Activated T-helper 1 cell treated with anti-CD3 and anti-CD28 coated beads, Interleukin-12 subunit alpha, Interleukin-12 subunit beta, Interleukin-2, Interleukin-4 antibody, amounts not matched to agents 30 ng/mL and 10 ng/mL and 1 ng/mL, durations not matched to agents 14 hours and 24 hours and 36 hours (primary cell): ENCODE measurements at regions not wholly inside any gene's neighbourhood (a gene's known extent, or its start where the extent isn't known, plus 50 kb on each side); places are given as distances from the start of the nearest gene placed in this dataset.

Experiments
- DNase-seq: peaks from one replicate; pipeline ENCODE4 v3.0.0; 2021; ENCODE audit warnings: low spot score
- H3K27ac Mint-ChIP-seq: one replicate; pipeline ENCODE4 v1.8.0; 2021; ENCODE audit warnings: mild to moderate bottlenecking, mixed read lengths
- H3K27me3 Mint-ChIP-seq: one replicate; pipeline ENCODE4 v1.8.0; 2022; ENCODE audit warnings: mild to moderate bottlenecking, moderate library complexity, mixed read lengths; ENCODE audit not compliant: insufficient read depth
- H3K36me3 Mint-ChIP-seq: one replicate; pipeline ENCODE4 v1.8.0; 2021; ENCODE audit warnings: low read depth, mixed read lengths
- H3K4me1 Mint-ChIP-seq: one replicate; pipeline ENCODE4 v1.8.0; 2021; ENCODE audit warnings: low read depth, mixed read lengths
- H3K4me3 Mint-ChIP-seq: one replicate; pipeline ENCODE4 v1.8.0; 2021; ENCODE audit warnings: mild to moderate bottlenecking, moderate library complexity, mixed read lengths
- H3K9me3 Mint-ChIP-seq: one replicate; pipeline ENCODE4 v1.8.0; 2021; ENCODE audit warnings: mixed read lengths
- intact Hi-C: fragments of 100-400 bp; cut with micrococcal nuclease; formaldehyde crosslinking; loops from one replicate; pipeline ENCODE4 v1.15.1; 2024

- no peaks in the 10 kb centered on the region for H3K9me3 Mint-ChIP-seq
Measured at GRCh38 chr12:89817501-89818226, 109.0 kb upstream of the ATP2B1 start.

DNA sequence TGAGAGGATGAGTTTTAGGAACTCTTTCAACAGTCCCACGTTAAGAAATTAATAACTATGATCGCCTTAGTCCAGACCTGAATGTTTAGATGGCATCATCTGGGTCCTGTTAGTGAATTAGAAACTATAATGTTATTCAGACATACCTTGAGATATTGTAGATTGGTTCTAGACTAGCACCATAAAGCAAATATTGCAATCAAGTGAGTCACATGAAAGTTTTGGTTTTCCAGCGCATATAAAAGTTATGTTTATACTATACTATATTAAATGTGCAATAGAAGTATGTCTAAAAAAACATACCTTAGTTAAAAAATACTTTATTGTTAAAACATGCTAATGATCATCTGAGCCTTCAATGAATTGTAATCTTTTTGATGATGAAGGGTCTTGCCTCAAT, 106.6 kb upstream of the ATP2B1 start:
- Mint-ChIP-seq H3K9me3 (no peaks in the 10 kb centered on the region), H3K36me3 (no peaks in the 10 kb centered on the region), H3K27me3 (peaks cover 3% of the 10 kb centered on the region), H3K27ac (no peak overlapping the region), H3K4me3 (no peak overlapping the region), H3K4me1 (no peaks in the 10 kb centered on the region)
- intact Hi-C loops = no loop called here
- DNase-seq = no peak

More at GRCh38 chr12:89817501-89818226, 109.0 kb upstream of the ATP2B1 start:
- Mint-ChIP-seq H3K27ac (no peak overlapping the region), H3K27me3 (peaks cover 3% of the 10 kb centered on the region), H3K4me3 (no peak overlapping the region), H3K36me3 (no peaks in the 10 kb centered on the region), H3K4me1 (no peaks in the 10 kb centered on the region)
- DNase-seq = no peak
- intact Hi-C loops = no loop called here

DNA sequence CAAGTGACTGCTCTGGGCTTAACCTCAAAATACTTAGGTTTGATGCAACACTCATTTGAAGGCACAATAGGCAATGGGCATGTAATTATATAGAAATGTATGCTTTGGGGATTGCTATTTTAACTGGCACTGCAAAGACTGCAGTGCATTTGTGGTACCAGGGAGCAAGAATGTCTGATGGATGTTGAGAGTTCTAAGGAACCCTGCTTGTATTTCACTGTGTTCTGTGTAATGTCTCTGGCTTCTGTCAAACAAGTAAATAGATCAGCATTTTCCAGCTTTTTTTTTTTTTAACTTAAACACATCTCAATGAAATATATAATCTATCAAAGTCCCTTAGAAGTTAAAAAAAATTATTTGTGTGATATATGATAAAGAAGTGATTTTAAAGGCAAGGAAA, 94.8 kb upstream of the ATP2B1 start:
- no peaks in the 10 kb centered on the region for H3K4me1 Mint-ChIP-seq
- H3K4me3 Mint-ChIP-seq = no peak overlapping the region
- peaks cover 3% of the 10 kb centered on the region for H3K9me3 Mint-ChIP-seq
- intact Hi-C loops = no loop called here
- H3K27ac Mint-ChIP-seq = no peak overlapping the region
- no peaks in the 10 kb centered on the region for H3K36me3 Mint-ChIP-seq
- peaks cover 1% of the 10 kb centered on the region for H3K27me3 Mint-ChIP-seq
- no peak for DNase-seq

DNA sequence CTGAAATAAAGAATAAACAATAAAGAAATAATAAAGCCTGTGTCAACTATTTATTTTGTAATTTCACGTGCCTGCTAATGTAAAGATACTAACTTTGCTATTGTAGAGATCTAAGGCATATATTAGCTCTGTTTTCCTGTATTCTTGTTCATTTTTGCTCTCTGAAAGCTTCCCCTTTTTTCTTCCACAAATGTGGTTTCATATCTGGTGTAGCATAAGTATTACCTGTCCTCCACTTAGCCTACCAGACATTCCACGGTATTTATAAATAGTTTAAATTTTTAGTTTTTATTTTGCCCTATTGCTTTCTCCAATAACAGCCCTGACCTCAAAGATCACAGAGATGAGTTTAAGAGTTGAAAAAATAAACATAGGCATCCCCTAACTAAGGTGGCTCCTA, 92.6 kb upstream of the ATP2B1 start:
- H3K36me3 Mint-ChIP-seq = no peaks in the 10 kb centered on the region
- no peak for DNase-seq
- intact Hi-C loops = no loop called here
- peaks cover 1% of the 10 kb centered on the region for H3K27me3 Mint-ChIP-seq
- H3K9me3 Mint-ChIP-seq = peaks cover 3% of the 10 kb centered on the region
- no peaks in the 10 kb centered on the region for H3K4me1 Mint-ChIP-seq
- no peak overlapping the region for H3K27ac Mint-ChIP-seq
- no peak overlapping the region for H3K4me3 Mint-ChIP-seq

DNA sequence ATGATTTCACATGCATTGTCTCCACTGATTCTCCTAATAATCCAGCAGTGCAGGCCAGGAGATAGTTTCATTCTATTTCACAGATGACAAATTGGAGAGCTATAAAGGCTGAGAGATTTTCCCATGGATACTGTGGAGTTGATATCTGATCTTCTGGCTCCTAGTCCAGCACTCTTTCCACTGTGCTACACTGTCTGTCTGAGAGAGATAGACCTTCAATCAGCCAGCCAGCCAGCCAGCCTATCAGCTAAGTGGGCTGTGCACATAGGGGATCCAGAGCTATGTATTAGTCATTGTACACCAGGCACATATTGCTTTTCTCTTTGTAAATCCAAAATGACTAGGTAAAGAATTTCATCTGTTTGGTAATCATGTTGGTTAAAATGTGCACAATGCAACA, 91.8 kb upstream of the ATP2B1 start:
- no peaks in the 10 kb centered on the region for H3K4me1 Mint-ChIP-seq
- intact Hi-C loops = no loop called here
- H3K36me3 Mint-ChIP-seq = no peaks in the 10 kb centered on the region
- no peaks in the 10 kb centered on the region for H3K9me3 Mint-ChIP-seq
- peaks cover 1% of the 10 kb centered on the region for H3K27me3 Mint-ChIP-seq
- H3K27ac Mint-ChIP-seq = no peak overlapping the region
- DNase-seq = no peak
- no peak overlapping the region for H3K4me3 Mint-ChIP-seq

- no peaks in the 10 kb centered on the region for H3K36me3 Mint-ChIP-seq
Measured at GRCh38 chr12:89799316-89799715, 90.7 kb upstream of the ATP2B1 start.

DNA sequence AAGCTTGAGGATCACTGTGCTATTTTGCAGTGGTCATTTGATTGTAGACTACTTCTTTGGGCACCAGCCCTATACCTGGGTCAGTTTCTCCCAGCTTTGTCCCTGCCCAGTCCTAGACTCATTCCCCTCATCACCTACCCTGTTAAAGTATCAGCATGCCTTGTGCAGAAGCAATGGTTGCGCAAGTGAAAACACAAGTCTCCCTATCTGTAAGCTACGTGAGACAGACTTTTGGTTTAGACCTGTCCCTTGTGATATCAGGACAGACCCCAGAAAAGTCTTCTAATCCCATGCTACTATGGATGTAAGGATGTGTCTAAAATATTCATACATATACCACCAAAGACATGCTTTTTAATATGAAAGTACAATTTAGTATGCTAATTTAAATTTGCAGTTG, 88.8 kb upstream of the ATP2B1 start:
- no peaks in the 10 kb centered on the region for H3K9me3 Mint-ChIP-seq
- H3K4me3 Mint-ChIP-seq = no peak overlapping the region
- intact Hi-C loops = no loop called here
- H3K4me1 Mint-ChIP-seq = no peaks in the 10 kb centered on the region
- DNase-seq = no peak
- H3K27me3 Mint-ChIP-seq = peaks cover 1% of the 10 kb centered on the region
- no peak overlapping the region for H3K27ac Mint-ChIP-seq
- no peaks in the 10 kb centered on the region for H3K36me3 Mint-ChIP-seq

More at GRCh38 chr12:89799316-89799715, 90.7 kb upstream of the ATP2B1 start:
- H3K9me3 Mint-ChIP-seq = no peaks in the 10 kb centered on the region
- no peak for DNase-seq
- no peaks in the 10 kb centered on the region for H3K4me1 Mint-ChIP-seq
- intact Hi-C loops = no loop called here
- H3K27ac Mint-ChIP-seq = no peak overlapping the region
- H3K4me3 Mint-ChIP-seq = no peak overlapping the region
- H3K27me3 Mint-ChIP-seq = peaks cover 1% of the 10 kb centered on the region

- no peaks in the 10 kb centered on the region for H3K4me1 Mint-ChIP-seq
- no peaks in the 10 kb centered on the region for H3K36me3 Mint-ChIP-seq
- H3K9me3 Mint-ChIP-seq = no peaks in the 10 kb centered on the region
- H3K27ac Mint-ChIP-seq = no peak overlapping the region
- intact Hi-C loops = no loop called here
- no peak overlapping the region for H3K4me3 Mint-ChIP-seq
- no peak for DNase-seq
- peaks cover 1% of the 10 kb centered on the region for H3K27me3 Mint-ChIP-seq
Measured at GRCh38 chr12:89796798-89797382, 88.3 kb upstream of the ATP2B1 start.

DNA sequence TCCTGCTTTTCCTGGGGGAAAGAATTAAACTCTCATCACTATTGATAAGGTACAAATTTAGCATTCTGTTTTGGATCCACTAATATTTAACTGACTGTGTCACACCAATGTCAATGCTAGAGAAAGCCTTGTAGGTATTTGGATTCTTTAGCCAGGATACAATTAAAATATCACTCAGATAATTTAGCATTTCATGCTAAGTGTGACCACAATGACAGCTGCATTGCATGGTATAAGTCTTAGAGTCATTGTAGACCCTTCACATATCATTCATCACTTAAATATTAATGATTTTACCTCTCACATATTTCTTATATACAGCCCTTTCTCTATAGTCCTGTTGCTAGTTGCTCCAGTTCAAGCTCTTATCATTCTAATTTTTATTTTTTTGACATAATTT, 85.3 kb upstream of the ATP2B1 start:
- H3K36me3 Mint-ChIP-seq = no peaks in the 10 kb centered on the region
- intact Hi-C loops = no loop called here
- H3K4me1 Mint-ChIP-seq = no peaks in the 10 kb centered on the region
- DNase-seq = no peak
- no peak overlapping the region for H3K27ac Mint-ChIP-seq
- no peaks in the 10 kb centered on the region for H3K9me3 Mint-ChIP-seq
- H3K4me3 Mint-ChIP-seq = no peak overlapping the region
- H3K27me3 Mint-ChIP-seq = peaks cover 2% of the 10 kb centered on the region

- Mint-ChIP-seq H3K36me3 (no peaks in the 10 kb centered on the region), H3K9me3 (peaks cover 16% of the 10 kb centered on the region), H3K27me3 (peaks cover 2% of the 10 kb centered on the region), H3K4me1 (no peaks in the 10 kb centered on the region), H3K4me3 (no peak overlapping the region), H3K27ac (no peak overlapping the region)
- DNase-seq = no peak
- intact Hi-C loops = no loop called here
Measured at GRCh38 chr12:89791286-89791685, 82.6 kb upstream of the ATP2B1 start.

- peaks cover 3% of the 10 kb centered on the region for H3K36me3 Mint-ChIP-seq
- no peak overlapping the region for H3K27ac Mint-ChIP-seq
- intact Hi-C loops = no loop called here
- peaks cover 2% of the 10 kb centered on the region for H3K27me3 Mint-ChIP-seq
- peaks cover 26% of the 10 kb centered on the region for H3K9me3 Mint-ChIP-seq
- no peak for DNase-seq
- no peak overlapping the region for H3K4me3 Mint-ChIP-seq
- no peaks in the 10 kb centered on the region for H3K4me1 Mint-ChIP-seq
Measured at GRCh38 chr12:89789862-89790261, 81.2 kb upstream of the ATP2B1 start.

- H3K36me3 Mint-ChIP-seq = peaks cover 3% of the 10 kb centered on the region
- H3K9me3 Mint-ChIP-seq = peaks cover 26% of the 10 kb centered on the region
- no peak for DNase-seq
- H3K4me3 Mint-ChIP-seq = no peak overlapping the region
- H3K4me1 Mint-ChIP-seq = no peaks in the 10 kb centered on the region
- no peak overlapping the region for H3K27ac Mint-ChIP-seq
- H3K27me3 Mint-ChIP-seq = peaks cover 2% of the 10 kb centered on the region
- intact Hi-C loops = no loop called here
Measured at GRCh38 chr12:89787763-89788162, 79.1 kb upstream of the ATP2B1 start.

- intact Hi-C loops = no loop called here
- Mint-ChIP-seq H3K36me3 (peaks cover 3% of the 10 kb centered on the region), H3K4me3 (no peak overlapping the region), H3K27ac (no peak overlapping the region), H3K27me3 (peaks cover 2% of the 10 kb centered on the region), H3K4me1 (no peaks in the 10 kb centered on the region), H3K9me3 (peaks cover 26% of the 10 kb centered on the region)
- no peak for DNase-seq
Measured at GRCh38 chr12:89786177-89786810, 77.7 kb upstream of the ATP2B1 start.
